MCF 10A (cell line): ENCODE measurements at regions not wholly inside any gene's neighbourhood (a gene's known extent, or its start where the extent isn't known, plus 50 kb on each side); places are given as distances from the start of the nearest gene placed in this dataset.

ENCODE experiments used
- BruUV-seq: library from RNA; stranded (reverse); fragments of 400-500 nt; replicated peaks from 2 replicates; lab custom pipeline; 2021; lab: Mats Ljungman, UMichigan
- CTCF ChIA-PET: fragments of 300-600 bp; sonication (Branson Sonifier 250); formaldehyde crosslinking; extraction: SDS; loops from one replicate; lab custom pipeline; 2021; ENCODE audit warnings: antibody characterized with exemption, inconsistent platforms; lab: Yijun Ruan, JAX
- POLR2A ChIA-PET: fragments of 300-600, 350-650 bp; sonication (Branson Sonifier 250); formaldehyde crosslinking; extraction: SDS; loops from one replicate; lab custom pipeline; 2020; ENCODE audit warnings: antibody characterized with exemption, inconsistent platforms; lab: Yijun Ruan, JAX
- DNase-seq: peaks from one replicate; pipeline ENCODE4 v3.0.0-alpha.2; 2018; ENCODE audit not compliant: unreplicated experiment
- H3K27ac Mint-ChIP-seq: one replicate; pipeline ENCODE4 v1.8.0; 2022; ENCODE audit warnings: mild to moderate bottlenecking, low read depth, mixed read lengths; ENCODE audit not compliant: unreplicated experiment
- H3K27me3 Mint-ChIP-seq: one replicate; pipeline ENCODE4 v1.8.0; 2022; ENCODE audit warnings: mixed read lengths; ENCODE audit not compliant: insufficient read depth, unreplicated experiment
- H3K36me3 Mint-ChIP-seq: one replicate; pipeline ENCODE4 v1.8.0; 2022; ENCODE audit warnings: mild to moderate bottlenecking, moderate library complexity, mixed read lengths; ENCODE audit not compliant: insufficient read depth, unreplicated experiment
- H3K4me1 Mint-ChIP-seq: one replicate; pipeline ENCODE4 v1.8.0; 2022; ENCODE audit warnings: mixed read lengths; ENCODE audit not compliant: insufficient read depth, unreplicated experiment
- H3K4me3 Mint-ChIP-seq: one replicate; pipeline ENCODE4 v1.8.0; 2022; ENCODE audit warnings: mild to moderate bottlenecking, moderate library complexity, mixed read lengths; ENCODE audit not compliant: unreplicated experiment
- H3K9me3 Mint-ChIP-seq: one replicate; pipeline ENCODE4 v1.8.0; 2022; ENCODE audit warnings: mixed read lengths; ENCODE audit not compliant: unreplicated experiment
- CTCF ChIP-seq: fragments of 200-600 bp; IDR thresholded peaks from one replicate; pipeline ENCODE4 v1.8.0; 2022; ENCODE audit warnings: antibody characterized with exemption, mild to moderate bottlenecking; ENCODE audit not compliant: unreplicated experiment
- intact Hi-C: fragments of 100-400 bp; cut with micrococcal nuclease; formaldehyde crosslinking; loops from 2 replicates; pipeline ENCODE4 v1.14.1; 2022

GRCh38 chr11:19597876-19598275, 114.8 kb upstream of the NAV2 start:
- Mint-ChIP-seq H3K4me3 (no peak overlapping the region), H3K9me3 (no peaks in the 10 kb centered on the region), H3K27me3 (no peaks in the 10 kb centered on the region), H3K4me1 (peaks cover 39% of the 10 kb centered on the region), H3K27ac (peak overlapping the region; percentile 37), H3K36me3 (no peaks in the 10 kb centered on the region)
- TF ChIP-seq CTCF, result no peak
- no TSS peak for BruUV-seq
- ChIA-PET POLR2A (interaction anchor here (1.3 to 1.5 kb wide), 3 partner anchors 10 to 71 kb away, joined by 3 to 5 read pairs (median 5); no protein-coding TSS in a partner anchor), CTCF (interaction anchor here (1.0 to 2.9 kb wide), 4 partner anchors 34 to 67 kb away, joined by 3 to 12 read pairs (median 6); no protein-coding TSS in a partner anchor)
- intact Hi-C loops, result loop anchor here (10.0 kb wide), 1 partner anchor 117 kb away; the partner anchor contains the start of gene NAV2
- no peak for DNase-seq

GRCh38 chr11:19597206-19597605, 115.4 kb upstream of the NAV2 start:
- no peak overlapping the region for H3K4me3 Mint-ChIP-seq

GRCh38 chr11:19595840-19596751, 116.5 kb upstream of the NAV2 start:
- Mint-ChIP-seq H3K4me1 (peaks cover 39% of the 10 kb centered on the region), H3K36me3 (no peaks in the 10 kb centered on the region), H3K4me3 (peak overlapping the region; percentile 23), H3K27ac (peak overlapping the region; percentile 92), H3K9me3 (no peaks in the 10 kb centered on the region), H3K27me3 (no peaks in the 10 kb centered on the region)
- intact Hi-C loops, result loop anchor here (1.0 to 10.0 kb wide), 3 partner anchors 32 to 146 kb away; partner anchors contain the start of gene NAV2
- ChIA-PET POLR2A (interaction anchor here (0.6 to 1.5 kb wide), 3 partner anchors 36 to 450 kb away, joined by 4 to 5 read pairs (median 4); no protein-coding TSS in a partner anchor), CTCF (interaction anchor here (0.7 to 2.9 kb wide), 7 partner anchors 29 to 516 kb away, joined by 3 to 12 read pairs (median 3); no protein-coding TSS in a partner anchor)
- TSS peak; percentile 57 for BruUV-seq
- peak; percentile 94 for DNase-seq
- no peak for TF ChIP-seq CTCF

More at GRCh38 chr11:19597206-19597605, 115.4 kb upstream of the NAV2 start:
- POLR2A ChIA-PET, result interaction anchor here (1.3 to 1.5 kb wide), 4 partner anchors 11 to 72 kb away, joined by 3 to 5 read pairs (median 4); no protein-coding TSS in a partner anchor
- BruUV-seq, result no TSS peak
- TF ChIP-seq CTCF, result no peak
- DNase-seq, result peak; percentile 55
- H3K27ac Mint-ChIP-seq, result peak overlapping the region; percentile 92
- no peaks in the 10 kb centered on the region for H3K27me3 Mint-ChIP-seq
- CTCF ChIA-PET, result interaction anchor here (1.0 to 2.9 kb wide), 6 partner anchors 30 to 515 kb away, joined by 3 to 12 read pairs (median 4); no protein-coding TSS in a partner anchor
- H3K9me3 Mint-ChIP-seq, result no peaks in the 10 kb centered on the region
- intact Hi-C loops, result loop anchor here (10.0 kb wide), 1 partner anchor 118 kb away; the partner anchor contains the start of gene NAV2
- peaks cover 39% of the 10 kb centered on the region for H3K4me1 Mint-ChIP-seq
- no peaks in the 10 kb centered on the region for H3K36me3 Mint-ChIP-seq

- BruUV-seq, result no TSS peak
- intact Hi-C loops, result loop anchor here (10.0 kb wide), 1 partner anchor 119 kb away; the partner anchor contains the start of gene NAV2
- H3K4me1 Mint-ChIP-seq, result peaks cover 39% of the 10 kb centered on the region
- no peak overlapping the region for H3K4me3 Mint-ChIP-seq
- H3K36me3 Mint-ChIP-seq, result no peaks in the 10 kb centered on the region
- DNase-seq, result no peak
- peak overlapping the region; percentile 92 for H3K27ac Mint-ChIP-seq
- no peak for TF ChIP-seq CTCF
- no peaks in the 10 kb centered on the region for H3K9me3 Mint-ChIP-seq
- H3K27me3 Mint-ChIP-seq, result no peaks in the 10 kb centered on the region
- ChIA-PET CTCF (interaction anchor here (0.6 to 1.6 kb wide), 3 partner anchors 42 to 147 kb away, joined by 3 to 6 read pairs (median 4); no protein-coding TSS in a partner anchor), POLR2A (no interaction called here)
Observed at GRCh38 chr11:19595499-19595839, 117.2 kb upstream of the NAV2 start.
